HG03175 (cell line): ENCODE measurements at regions not wholly inside any gene's neighbourhood (a gene's known extent, or its start where the extent isn't known, plus 50 kb on each side); places are given as distances from the start of the nearest gene placed in this dataset.
A peak's percentile ranks its signal among the peaks of the same experiment; 100 is the strongest.

ENCODE experiments used
- ATAC-seq: cut with Tn5 transposase; IDR thresholded peaks from one replicate; pipeline ENCODE4 v1.9.1; 2021; ENCODE audit warnings: mild to moderate bottlenecking, moderate library complexity; ENCODE audit not compliant: unreplicated experiment

DNA sequence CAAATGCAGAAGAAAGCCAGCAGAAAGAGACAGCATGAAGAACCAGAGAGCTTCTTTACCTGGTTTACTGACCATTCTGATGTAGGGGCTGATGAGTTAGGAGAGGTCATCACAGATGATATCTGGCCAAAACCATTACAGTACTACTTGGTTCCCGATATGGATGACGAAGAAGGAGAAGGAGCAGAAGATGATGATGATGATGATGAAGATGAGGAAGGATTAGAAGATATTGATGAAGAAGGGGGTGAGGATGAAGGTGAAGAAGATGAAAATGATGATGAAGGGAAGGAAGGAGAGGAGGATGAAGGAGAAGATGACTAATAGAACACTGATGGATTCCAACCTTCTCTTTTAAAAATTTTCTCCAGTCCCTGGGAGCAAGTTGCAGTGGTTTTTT is 178.2 kb upstream of the CRY1 start:
- ATAC-seq, result no peak

DNA sequence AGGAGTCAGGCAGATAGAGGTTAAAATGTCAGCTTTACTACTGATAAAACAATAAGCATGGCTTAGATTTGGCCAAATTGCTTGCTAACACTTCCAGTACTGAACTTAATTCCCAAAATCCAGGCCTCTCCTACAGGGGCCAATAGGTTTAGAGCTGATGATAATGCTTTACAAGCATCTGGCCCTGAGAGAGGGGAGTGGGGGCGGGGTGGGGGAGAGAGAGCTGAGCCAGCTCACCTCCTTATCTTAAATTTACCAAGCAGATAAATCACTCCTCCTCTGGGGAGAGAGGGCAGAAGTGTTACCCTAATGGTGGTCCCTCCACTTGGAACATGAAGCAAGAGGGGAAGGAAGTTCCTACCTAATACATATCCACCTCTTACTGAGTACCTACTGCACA is 182.2 kb upstream of the CRY1 start:
- ATAC-seq, result no peak

DNA sequence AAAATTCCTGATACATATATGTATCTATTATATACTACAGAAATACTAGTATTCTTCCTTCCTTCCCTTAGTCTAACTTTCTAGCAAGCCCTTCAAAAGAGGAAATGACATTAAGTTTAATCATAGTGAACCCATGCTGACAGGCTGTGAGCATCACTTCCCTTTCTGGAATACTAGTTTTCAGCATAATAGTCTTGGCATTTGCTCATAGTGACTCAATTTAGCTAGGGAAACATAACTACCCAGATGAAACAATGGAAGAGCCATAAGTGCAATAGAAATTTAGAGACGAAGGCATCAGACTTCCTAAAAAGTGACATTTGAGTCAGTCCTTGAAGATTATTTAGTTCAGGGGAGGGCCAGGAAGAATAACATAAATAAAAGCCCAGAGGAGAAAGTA is 184.5 kb upstream of the CRY1 start:
- ATAC-seq, result no peak

GRCh38 chr12:107282628-107283027 is 189.3 kb upstream of the CRY1 start:
- ATAC-seq, result no peak

- ATAC-seq, result no peak
Measured at GRCh38 chr12:107283652-107284051, 190.3 kb upstream of the CRY1 start.

GRCh38 chr12:107284692-107285091 is 191.3 kb upstream of the CRY1 start:
- ATAC-seq, result no peak

- no peak for ATAC-seq
Measured at GRCh38 chr12:107287436-107288413, 194.4 kb upstream of the CRY1 start.

DNA sequence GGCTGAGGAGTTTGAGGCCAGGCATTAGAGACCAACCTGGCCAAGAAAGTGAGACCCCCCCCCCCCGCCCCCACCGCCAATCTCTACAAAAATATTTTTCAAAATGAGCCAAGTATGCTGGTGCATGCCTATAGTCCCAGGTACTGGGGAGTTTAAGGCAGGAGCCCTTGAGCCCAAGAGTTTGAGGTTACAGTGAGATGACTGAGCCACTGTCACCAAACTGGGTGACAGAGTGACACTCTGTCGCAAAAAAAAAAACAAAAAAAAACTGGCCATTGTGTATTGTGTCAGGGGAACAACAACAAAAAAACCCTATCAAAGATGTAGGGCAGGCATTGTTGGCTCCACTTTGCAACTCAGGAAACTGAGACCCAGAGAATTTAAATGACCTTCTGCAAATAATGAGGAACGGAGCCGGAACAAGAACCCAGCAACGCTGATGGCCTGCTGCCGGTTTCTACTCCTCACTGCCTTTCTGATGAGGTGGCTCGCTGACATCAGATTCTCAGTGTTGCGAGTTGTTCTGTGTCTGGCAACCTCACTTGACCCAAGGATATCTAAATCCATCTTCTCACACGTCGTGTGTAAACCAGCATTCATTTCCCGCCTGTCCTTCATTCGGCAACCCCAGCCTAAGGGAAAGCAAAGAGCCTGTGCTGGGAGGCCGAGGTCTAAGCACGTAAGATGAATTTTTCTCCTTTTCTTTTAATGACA is 195.2 kb upstream of the CRY1 start:
- no peak for ATAC-seq

- ATAC-seq, result no peak
Measured at GRCh38 chr12:107291018-107291417, 197.7 kb upstream of the CRY1 start.

GRCh38 chr12:107296681-107297089 is 203.3 kb upstream of the CRY1 start:
- no peak for ATAC-seq

DNA sequence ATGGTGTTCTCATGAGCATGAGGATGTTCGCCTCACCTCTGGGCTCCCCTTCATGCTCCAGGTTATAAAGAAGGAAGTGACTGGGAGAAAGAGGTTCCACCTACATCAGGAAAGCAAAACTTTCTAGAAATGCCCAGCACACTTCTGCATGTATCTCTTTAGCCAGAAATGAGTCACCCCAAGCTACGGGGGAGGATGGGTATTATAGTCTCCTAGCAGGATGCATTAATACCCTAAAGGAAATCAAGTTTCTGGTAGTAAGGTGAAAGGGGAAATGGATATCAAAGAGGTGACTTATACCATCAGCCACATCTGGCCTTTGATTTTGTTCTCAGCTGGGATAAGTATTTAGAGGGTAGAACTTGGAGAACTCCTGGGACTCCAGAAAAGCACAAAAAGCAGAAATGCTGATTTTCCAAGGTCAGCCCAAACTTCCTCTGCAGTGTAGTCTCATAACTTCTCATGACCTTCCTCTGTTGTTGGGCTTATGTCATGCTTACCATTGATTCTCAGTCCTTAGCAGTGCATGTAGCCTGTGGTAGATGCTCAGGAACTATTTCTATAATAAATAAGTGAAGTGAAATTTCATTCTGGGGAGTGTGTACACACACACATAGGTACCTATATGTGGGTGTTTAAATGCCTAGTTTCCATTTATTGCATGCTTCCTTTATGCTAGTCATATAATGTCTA is 209.4 kb upstream of the CRY1 start:
- ATAC-seq, result no peak

DNA sequence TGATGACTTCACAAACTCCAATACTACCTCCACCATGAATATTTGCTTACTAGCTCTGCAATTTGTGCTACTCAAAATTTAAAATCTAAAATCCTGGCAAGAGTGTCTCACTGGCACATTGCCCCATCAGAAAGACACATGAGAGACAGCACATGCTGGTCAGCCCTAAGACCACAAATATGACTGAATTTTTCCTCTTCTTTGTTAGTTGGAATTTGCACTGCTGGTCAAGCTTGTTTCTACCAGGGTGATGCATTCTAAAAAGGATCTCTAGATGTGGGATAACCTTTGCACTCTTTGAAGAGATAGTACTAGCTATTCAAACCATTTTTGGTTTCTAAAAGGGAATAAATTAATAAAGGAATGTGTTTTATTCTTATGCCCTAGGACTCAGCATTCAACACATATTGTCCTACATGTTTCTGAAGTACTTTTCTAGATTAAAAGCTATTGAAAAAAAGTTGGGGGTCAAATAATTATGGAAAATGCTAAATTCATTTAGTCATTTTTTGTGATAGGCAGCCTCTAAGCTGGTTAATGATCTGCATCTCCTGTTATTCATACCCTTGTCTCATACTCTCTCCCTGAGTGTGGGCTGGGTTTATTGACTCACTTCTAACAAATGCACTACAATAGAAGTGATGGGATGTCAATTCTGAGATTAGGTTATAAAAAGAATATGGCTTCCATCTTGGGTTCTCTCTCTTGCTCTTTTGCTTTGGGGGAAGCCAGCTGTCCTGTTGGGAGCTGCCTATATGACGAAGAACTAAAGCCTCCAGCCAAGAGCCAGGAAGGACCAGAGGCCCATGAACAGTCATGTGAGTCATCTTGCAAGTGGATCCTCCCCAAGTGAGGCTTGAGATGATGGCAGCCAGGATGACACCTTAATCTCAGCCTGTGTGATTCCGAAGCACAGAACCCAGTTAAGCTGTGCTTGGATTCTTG is 211.5 kb upstream of the CRY1 start:
- no peak for ATAC-seq

DNA sequence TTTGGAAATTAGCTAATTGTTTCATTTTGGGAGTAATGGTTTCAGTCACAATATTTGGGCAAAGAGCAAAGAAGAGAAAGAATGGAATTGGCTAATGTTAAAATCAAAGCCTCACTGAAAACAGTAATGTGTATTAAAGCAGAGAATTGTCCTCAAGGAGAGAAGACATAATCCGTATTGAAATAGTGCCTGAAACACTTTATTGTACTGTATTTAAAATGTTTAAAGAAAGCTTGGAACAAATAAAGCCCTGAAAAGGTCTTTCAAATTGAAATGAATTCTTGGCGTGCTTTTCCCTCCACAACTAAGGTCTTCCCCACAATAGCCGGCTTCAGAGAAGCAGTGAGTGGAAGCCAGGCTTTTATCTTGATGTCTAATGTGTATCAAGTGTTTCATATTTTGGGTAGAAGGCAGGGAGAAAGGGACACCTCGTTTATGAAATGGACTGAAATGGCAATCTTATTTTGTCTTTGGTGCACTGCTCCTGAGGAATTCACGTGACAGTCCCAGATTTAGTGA is 212.9 kb upstream of the CRY1 start:
- no peak for ATAC-seq

DNA sequence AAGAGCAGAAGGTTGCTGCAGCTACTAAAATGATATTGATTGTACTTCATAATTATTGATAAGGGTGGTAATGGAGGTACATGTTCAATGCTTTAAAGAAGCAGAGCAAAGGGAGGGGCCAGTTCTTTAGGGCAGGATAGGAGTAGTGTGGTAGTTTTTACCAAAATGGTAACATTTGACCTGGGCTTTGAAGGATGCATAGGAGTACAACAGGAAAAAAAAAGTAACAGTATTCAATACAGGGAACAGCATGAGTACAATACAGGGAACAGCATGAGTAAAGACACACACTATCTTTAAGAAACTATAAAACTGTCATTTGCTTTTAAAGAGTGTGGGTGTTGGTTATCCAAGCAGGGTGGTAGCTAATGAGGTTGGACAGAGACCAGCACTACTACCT is 215.0 kb upstream of the CRY1 start:
- no peak for ATAC-seq

DNA sequence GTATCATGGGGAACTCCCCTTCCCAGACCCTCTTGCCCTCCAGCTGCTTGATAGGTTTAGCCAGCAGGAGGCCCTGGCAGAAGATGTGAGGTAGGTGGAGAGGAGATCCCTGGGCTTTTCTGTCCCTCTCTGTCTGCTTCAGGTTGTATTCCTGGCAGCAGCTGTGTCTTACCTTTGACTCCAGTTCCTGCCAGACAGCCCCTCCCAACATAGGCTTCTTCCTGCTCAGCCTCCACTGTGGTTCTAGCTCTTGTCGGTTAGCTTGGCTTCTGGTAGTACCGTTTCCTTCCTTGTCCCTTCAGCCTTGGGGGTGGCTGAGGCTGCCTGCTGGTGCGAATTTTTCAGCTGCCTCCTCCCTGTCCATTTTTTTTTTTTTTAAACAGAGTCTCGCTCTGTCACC is 215.7 kb upstream of the CRY1 start:
- ATAC-seq, result no peak

- ATAC-seq, result no peak
Measured at GRCh38 chr12:107310621-107311020, 217.3 kb upstream of the CRY1 start.

GRCh38 chr12:107311682-107312081 is 218.3 kb upstream of the CRY1 start:
- ATAC-seq, result no peak

- peak; percentile 52 for ATAC-seq
Measured at GRCh38 chr12:107317751-107318555, 224.6 kb upstream of the CRY1 start.

DNA sequence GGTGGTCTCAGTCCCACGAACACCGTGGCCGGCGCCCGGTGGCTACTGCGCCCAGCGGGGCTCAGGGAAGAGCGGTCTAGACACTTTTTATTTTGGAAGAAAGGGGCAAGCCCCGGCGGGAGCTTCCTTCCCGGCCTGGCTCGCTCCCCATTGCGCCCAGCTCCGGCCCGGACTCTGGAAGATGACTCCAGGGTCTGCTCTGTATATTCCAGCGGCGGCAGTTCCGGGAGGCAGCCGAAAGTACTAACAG is 225.1 kb upstream of the CRY1 start:
- no peak for ATAC-seq
